ENCODE measurements at regions not wholly inside any gene's neighbourhood (a gene's known extent, or its start where the extent isn't known, plus 50 kb on each side); places are given as distances from the start of the nearest gene placed in this dataset.
A peak's percentile ranks its signal among the peaks of the same experiment; 100 is the strongest.
"Not testable (repeated sequence)": the region's sequence is repeated elsewhere in the genome, so short reads cannot be mapped to it uniquely, and the experiment has no call there.

DNA sequence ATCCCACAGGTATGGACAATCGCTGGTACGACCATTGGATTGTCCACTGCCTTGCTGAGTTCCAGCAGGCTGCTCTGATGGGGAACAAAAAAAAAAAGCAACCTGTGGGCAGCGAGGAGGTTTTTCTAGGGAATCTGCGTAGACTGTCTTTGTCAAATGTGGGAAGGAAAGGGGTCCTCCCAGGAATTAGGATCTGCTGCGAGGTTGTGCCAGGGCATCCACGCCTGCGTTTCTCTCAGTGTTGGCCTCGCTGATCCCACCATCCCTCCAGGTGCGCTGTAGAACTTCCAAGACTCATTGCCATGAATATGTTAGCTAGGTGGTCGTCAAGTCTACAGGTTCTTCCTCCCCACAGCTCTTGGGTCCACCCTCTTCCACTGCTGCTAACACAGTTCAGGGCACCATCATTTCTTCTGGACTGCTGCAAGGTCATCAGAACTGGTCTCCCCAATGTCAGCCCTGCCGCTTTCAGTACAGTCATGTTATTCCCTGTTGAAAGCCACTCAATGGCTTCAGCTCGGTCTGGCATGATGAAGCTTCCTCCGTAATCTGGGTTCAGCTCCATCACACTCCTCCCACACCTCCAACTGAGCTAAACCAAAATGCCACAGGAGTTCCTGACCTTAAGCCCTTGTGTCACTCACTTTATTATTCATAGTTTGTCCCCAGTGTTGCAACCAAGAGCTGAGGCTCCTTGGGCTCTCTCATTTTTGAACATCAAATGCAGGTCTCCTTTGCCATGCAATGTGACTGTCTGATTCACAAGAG lies 79.5 kb upstream of the DMRT1 start:
- H3K4me3 ChIP-seq = no peak overlapping the region
- no peak overlapping the region for H3K27ac ChIP-seq
- intact Hi-C loops (cut with DNase I) = loop anchor here in 9 of 10 donors (5.0 to 10.0 kb wide), 4 partner anchors 150 to 375 kb away; no protein-coding TSS in a partner anchor
- no peak for TF ChIP-seq POLR2A (IDR thresholded peaks at IDR 0.05)
- TF ChIP-seq, protein P1, sequence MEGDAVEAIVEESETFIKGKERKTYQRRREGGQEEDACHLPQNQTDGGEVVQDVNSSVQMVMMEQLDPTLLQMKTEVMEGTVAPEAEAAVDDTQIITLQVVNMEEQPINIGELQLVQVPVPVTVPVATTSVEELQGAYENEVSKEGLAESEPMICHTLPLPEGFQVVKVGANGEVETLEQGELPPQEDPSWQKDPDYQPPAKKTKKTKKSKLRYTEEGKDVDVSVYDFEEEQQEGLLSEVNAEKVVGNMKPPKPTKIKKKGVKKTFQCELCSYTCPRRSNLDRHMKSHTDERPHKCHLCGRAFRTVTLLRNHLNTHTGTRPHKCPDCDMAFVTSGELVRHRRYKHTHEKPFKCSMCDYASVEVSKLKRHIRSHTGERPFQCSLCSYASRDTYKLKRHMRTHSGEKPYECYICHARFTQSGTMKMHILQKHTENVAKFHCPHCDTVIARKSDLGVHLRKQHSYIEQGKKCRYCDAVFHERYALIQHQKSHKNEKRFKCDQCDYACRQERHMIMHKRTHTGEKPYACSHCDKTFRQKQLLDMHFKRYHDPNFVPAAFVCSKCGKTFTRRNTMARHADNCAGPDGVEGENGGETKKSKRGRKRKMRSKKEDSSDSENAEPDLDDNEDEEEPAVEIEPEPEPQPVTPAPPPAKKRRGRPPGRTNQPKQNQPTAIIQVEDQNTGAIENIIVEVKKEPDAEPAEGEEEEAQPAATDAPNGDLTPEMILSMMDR (IDR thresholded peaks at IDR 0.05) = no peak
- 82 to 92% (median 92%) methylated on average over 13 of the region's 13 CpGs for WGBS, 4 donors
- no peaks in the 10 kb centered on the region for H3K36me3 ChIP-seq
- no peak for ATAC-seq
- H3K4me1 ChIP-seq = peaks cover 0 to 11% (median 0%) of the 10 kb centered on the region in 12 donors
- H3K27me3 ChIP-seq = peaks cover 0 to 3% (median 0%) of the 10 kb centered on the region in 9 donors
- DNase-seq = no peak
- H3K9me3 ChIP-seq = no peaks in the 10 kb centered on the region

DNA sequence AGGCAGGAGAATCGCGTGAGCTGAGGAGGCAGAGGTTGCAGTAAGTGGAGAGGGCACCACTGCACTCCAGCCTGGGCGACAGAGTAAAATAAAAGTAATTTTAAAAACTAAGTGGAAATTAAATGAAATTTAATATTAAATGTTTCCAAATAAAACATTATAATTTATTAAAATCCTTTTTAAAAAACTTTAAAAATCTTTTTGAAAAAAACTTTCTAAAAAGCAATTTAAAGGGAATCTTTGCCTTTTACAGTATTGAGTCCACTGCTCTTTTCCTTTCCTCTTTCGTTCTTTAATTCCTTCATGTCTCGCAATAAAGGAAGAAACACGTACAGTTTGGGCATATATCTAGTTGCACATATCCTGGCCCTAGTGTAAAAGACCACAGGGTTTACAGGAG lies 77.8 kb upstream of the DMRT1 start:
- WGBS, 4 donors = 66 to 83% (median 74%) methylated on average over 6 of the region's 6 CpGs
- TF ChIP-seq, protein P1 (IDR thresholded peaks at IDR 0.05) = no peak
- TF ChIP-seq POLR2A (IDR thresholded peaks at IDR 0.05) = no peak
- no peak for DNase-seq
- H3K27ac ChIP-seq = no peak overlapping the region
- H3K4me1 ChIP-seq = peaks cover 0 to 11% (median 0%) of the 10 kb centered on the region in 12 donors
- peaks cover 0 to 3% (median 0%) of the 10 kb centered on the region in 9 donors for H3K27me3 ChIP-seq
- peak overlapping the region in 6 of 12 donors; percentile 3 to 39 (median 26) for H3K4me3 ChIP-seq
- no peaks in the 10 kb centered on the region for H3K36me3 ChIP-seq
- ATAC-seq = no peak
- no peaks in the 10 kb centered on the region for H3K9me3 ChIP-seq
- intact Hi-C loops (cut with DNase I) = loop anchor here (1.0 to 10.0 kb wide), 8 partner anchors 149 to 376 kb away; no protein-coding TSS in a partner anchor

DNA sequence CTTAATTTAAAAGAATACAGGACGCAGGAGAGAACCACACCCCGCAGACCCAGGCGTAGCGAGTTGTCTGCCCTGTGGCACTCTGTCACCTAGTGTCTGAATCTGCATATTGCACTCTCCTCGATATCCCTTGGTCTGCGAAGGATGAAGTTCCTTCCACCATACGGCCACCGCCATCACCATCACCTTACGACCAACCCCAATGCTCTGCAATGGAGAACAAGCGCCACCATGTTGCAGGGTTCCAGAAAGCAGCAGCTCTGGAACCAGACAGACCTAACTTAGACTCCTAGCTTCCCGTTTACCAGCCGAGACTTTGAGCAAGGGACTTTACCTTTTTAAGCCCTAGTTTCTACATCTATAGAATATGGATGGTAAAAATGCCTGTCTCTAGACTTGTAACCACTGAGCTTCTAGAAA lies 77.4 kb upstream of the DMRT1 start:
- peak overlapping the region in 6 of 12 donors; percentile 3 to 39 (median 26) for H3K4me3 ChIP-seq
- peaks cover 0 to 11% (median 0%) of the 10 kb centered on the region in 12 donors for H3K4me1 ChIP-seq
- H3K27me3 ChIP-seq = peaks cover 0 to 3% (median 0%) of the 10 kb centered on the region in 9 donors
- H3K36me3 ChIP-seq = no peaks in the 10 kb centered on the region
- no peak overlapping the region for H3K27ac ChIP-seq
- WGBS, 4 donors = 14 to 36% (median 32%) methylated on average over 11 to 12 of the region's 12 CpGs
- intact Hi-C loops (cut with DNase I) = loop anchor here (1.0 to 10.0 kb wide), 8 partner anchors 149 to 377 kb away; no protein-coding TSS in a partner anchor
- DNase-seq (peak; percentile 65 to 74 (median 72)), ATAC-seq (peak; percentile 90 to 99 (median 96))
- TF ChIP-seq POLR2A (IDR thresholded peaks at IDR 0.05) = no peak
- TF ChIP-seq, protein P1 (IDR thresholded peaks at IDR 0.05) = peak; percentile 76 to 97 (median 92)
- no peaks in the 10 kb centered on the region for H3K9me3 ChIP-seq

DNA sequence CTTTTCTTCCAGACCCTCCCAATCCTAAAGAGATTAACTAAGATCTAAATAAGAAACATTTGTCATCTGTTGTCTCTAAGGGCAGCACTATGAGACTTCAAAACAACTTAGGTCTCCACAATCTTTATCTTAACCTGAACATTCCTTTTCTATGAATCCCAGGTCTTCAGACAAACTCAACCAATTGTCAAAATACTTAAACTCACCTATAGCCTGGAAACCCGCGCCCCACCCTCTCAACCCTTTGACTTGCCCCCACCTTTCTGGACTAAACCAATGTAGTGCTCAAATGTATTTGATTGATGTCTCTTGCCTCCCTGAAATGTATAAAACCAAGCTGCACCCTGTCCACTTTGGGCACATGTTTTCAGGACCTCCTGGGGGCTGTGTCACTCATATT lies 76.5 kb upstream of the DMRT1 start:
- Histone ChIP-seq H3K4me3 (no peak overlapping the region), H3K36me3 (no peaks in the 10 kb centered on the region), H3K27me3 (peaks cover 0 to 4% (median 0%) of the 10 kb centered on the region in 9 donors), H3K9me3 (peaks cover 0 to 2% (median 0%) of the 10 kb centered on the region in 12 donors), H3K4me1 (peaks cover 0 to 11% (median 0%) of the 10 kb centered on the region in 12 donors), H3K27ac (no peak overlapping the region)
- DNase-seq (no peak), ATAC-seq (no peak)
- intact Hi-C loops (cut with DNase I) = loop anchor here (1.0 to 10.0 kb wide), 8 partner anchors 150 to 378 kb away; no protein-coding TSS in a partner anchor
- no peak for TF ChIP-seq POLR2A (IDR thresholded peaks at IDR 0.05)
- TF ChIP-seq, protein P1 (IDR thresholded peaks at IDR 0.05) = no peak
- 88 to 95% (median 93%) methylated on average over 2 of the region's 2 CpGs for WGBS, 4 donors

DNA sequence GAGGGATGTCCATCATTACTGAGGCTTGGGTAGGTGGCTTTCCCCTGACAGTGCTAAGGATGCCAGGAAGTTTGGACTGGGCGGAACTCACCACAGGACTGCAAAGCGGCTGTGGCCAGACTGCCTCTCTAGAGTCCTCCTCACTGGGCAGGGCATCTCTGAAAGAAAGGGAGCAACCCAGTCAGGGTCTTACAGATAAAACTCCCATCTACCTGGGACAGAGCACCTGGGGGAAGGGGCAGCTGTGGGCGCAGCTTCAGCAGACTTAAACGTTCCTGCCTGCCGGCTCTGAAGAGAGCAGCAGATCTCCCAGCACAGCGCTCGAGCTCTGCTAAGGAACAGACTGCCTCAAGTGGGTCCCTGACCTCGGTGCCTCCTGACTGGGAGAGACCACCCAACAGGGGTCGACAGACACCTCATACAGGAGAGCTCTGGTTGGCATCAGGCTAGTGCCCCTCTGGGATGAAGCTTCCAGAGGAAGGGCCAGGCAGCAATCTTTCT lies 74.4 kb upstream of the DMRT1 start:
- not testable (repeated sequence) for H3K36me3 ChIP-seq, H3K27ac ChIP-seq, ATAC-seq, DNase-seq, H3K4me1 ChIP-seq, H3K4me3 ChIP-seq, H3K9me3 ChIP-seq, H3K27me3 ChIP-seq
- WGBS, 4 donors = 92 to 96% (median 93%) methylated on average over 8 to 9 of the region's 9 CpGs
- intact Hi-C loops (cut with DNase I) = loop anchor here in 2 of 10 donors (5.0 to 10.0 kb wide), 2 partner anchors 360 to 362 kb away; no protein-coding TSS in a partner anchor

Measured in heart left ventricle (tissue), 16 donors.